ENCODE measurements at regions not wholly inside any gene's neighbourhood (a gene's known extent, or its start where the extent isn't known, plus 50 kb on each side); places are given as distances from the start of the nearest gene placed in this dataset.

GRCh38 chr4:83725336-83726085 is 189.6 kb downstream of the GPAT3 start:
- H3K9me3 ChIP-seq (replicated peaks; ENCODE audit: control insufficient read depth, insufficient read depth, low read length): no peaks in the 10 kb centered on the region
- FAIRE-seq (no peak), DNase-seq (ENCODE audit: low read depth, low spot score) (no peak)
- no peaks in the 10 kb centered on the region for H3K9me1 ChIP-seq (replicated peaks; ENCODE audit: control insufficient read depth, extremely low read depth, insufficient read depth, low read length)
- intact Hi-C loops (cut with micrococcal nuclease) (no loop called here), dilution Hi-C loops (cut with MboI; ENCODE audit: extremely low pct_ligation_motif_present, low sequenced_read_pairs) (no loop called here)
- H3K79me2 ChIP-seq (ENCODE audit: control insufficient read depth, insufficient read depth, low read length): no peaks in the 10 kb centered on the region
- TF ChIP-seq EZH2 (IDR thresholded peaks at IDR 0.05; ENCODE audit: borderline replicate concordance, low read depth, low read length, severe bottlenecking) (no peak), FOS (IDR thresholded peaks at IDR 0.05; ENCODE audit: borderline replicate concordance, insufficient read depth, low read length) (no peak), MYC (IDR thresholded peaks at IDR 0.05; ENCODE audit: low read depth, low read length) (no peak), GATA2 (IDR thresholded peaks at IDR 0.05; ENCODE audit: insufficient read depth, insufficient read length, low read depth, low read length) (no peak), CTCF (IDR thresholded peaks at IDR 0.05; ENCODE audit: extremely low read depth in 1 of 2, insufficient read depth in 1 of 2, low read depth in 1 of 2, low read length in 2 of 2) (no peak), MAX (IDR thresholded peaks at IDR 0.05; ENCODE audit: insufficient read depth, insufficient read length) (no peak), JUN (IDR thresholded peaks at IDR 0.05; ENCODE audit: borderline replicate concordance, insufficient read depth, insufficient read length, low read depth) (no peak)
- no peak overlapping the region for H3K4me3 ChIP-seq (replicated peaks in 1 of 3; ENCODE audit: insufficient read depth in 1 of 3, low read depth in 1 of 3, low read length in 3 of 3)
- no peak overlapping the region for H2AFZ ChIP-seq (ENCODE audit: low read depth, low read length)
- CTCF ChIA-PET: no interaction called here
- H3K27ac ChIP-seq (ENCODE audit: insufficient read depth, low read depth, low read length): no peak overlapping the region
- H3K4me1 ChIP-seq (ENCODE audit: control insufficient read depth, extremely low read depth, insufficient read depth, low read length): no peaks in the 10 kb centered on the region
- no peak overlapping the region for H3K4me2 ChIP-seq (ENCODE audit: insufficient read depth, low read length)
- no peak overlapping the region for H3K9ac ChIP-seq (replicated peaks; ENCODE audit: extremely low read depth, insufficient read depth, low read length)
- no peaks in the 10 kb centered on the region for H4K20me1 ChIP-seq (replicated peaks; ENCODE audit: control insufficient read depth, extremely low read depth, insufficient read depth, low read length)
- POLR2A ChIA-PET: no interaction called here
- no peaks in the 10 kb centered on the region for H3K27me3 ChIP-seq (ENCODE audit: control insufficient read depth in 2 of 2, insufficient read depth in 2 of 2, low read length in 2 of 2)
- H3K36me3 ChIP-seq (ENCODE audit: control insufficient read depth in 2 of 2, extremely low read depth in 1 of 2, insufficient read depth in 2 of 2, low read length in 2 of 2): no peaks in the 10 kb centered on the region
- no TSS peak for BruUV-seq (replicated peaks)
